NOMO-1 (cell line): ENCODE measurements at regions not wholly inside any gene's neighbourhood (a gene's known extent, or its start where the extent isn't known, plus 50 kb on each side); places are given as distances from the start of the nearest gene placed in this dataset.
"Not testable (repeated sequence)": the region's sequence is repeated elsewhere in the genome, so short reads cannot be mapped to it uniquely, and the experiment has no call there.

Experiments used
- DNase-seq, 2 experiments: peaks; one replicate each; lab custom pipeline; 2025; ENCODE audit not compliant: unreplicated experiment in 2 of 2; lab: John Stamatoyannopoulos, UW

DNA sequence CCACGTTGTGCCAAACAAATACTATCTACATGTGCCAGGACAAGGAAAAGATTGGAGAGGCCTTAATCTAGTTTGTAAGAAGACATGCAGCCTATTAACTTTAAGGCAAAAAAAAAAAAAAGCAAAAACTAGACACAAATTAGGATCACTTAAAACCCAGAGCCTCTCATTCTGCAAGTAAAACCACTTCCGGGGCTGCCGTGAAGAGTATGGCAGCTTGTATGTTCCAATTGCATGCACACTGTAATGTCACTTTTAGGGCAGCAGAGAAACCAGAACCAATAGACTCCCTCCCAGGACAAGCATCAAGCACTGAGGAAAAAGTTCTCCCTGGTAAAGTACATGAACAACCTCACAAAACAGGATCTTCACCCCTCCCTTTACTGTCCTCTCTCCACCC lies 70.6 kb downstream of the RSL24D1 start:
- no peak for DNase-seq

- no peak for DNase-seq
These were observed 72.1 kb downstream of the RSL24D1 start for GRCh38 chr15:55124616-55125015.

GRCh38 chr15:55118344-55118870 lies 78.3 kb downstream of the RSL24D1 start:
- DNase-seq: no peak

- no peak for DNase-seq
These were observed 80.1 kb downstream of the RSL24D1 start for GRCh38 chr15:55116636-55117035.

DNA sequence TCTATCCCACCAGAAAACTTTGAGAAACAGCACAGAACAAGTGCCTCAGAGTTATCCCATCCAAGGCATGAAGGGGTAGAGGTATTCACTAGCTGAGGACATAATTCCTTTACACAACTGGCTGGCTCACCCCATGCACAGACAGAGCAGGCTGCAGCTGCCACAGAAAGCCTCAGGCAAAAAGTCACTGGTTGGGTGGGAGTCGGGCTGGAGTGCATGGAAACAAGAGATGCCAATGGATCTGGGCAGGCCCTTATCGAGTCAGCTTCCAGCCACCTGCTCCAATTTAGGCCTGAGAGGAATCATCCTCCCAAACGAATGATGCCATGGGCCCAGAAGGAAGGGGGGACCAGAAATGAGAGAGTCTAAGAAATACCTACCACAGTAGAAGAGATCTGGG lies 83.0 kb downstream of the RSL24D1 start:
- no peak for DNase-seq

- DNase-seq: no peak
These were observed 84.0 kb downstream of the RSL24D1 start for GRCh38 chr15:55112706-55113105.

DNA sequence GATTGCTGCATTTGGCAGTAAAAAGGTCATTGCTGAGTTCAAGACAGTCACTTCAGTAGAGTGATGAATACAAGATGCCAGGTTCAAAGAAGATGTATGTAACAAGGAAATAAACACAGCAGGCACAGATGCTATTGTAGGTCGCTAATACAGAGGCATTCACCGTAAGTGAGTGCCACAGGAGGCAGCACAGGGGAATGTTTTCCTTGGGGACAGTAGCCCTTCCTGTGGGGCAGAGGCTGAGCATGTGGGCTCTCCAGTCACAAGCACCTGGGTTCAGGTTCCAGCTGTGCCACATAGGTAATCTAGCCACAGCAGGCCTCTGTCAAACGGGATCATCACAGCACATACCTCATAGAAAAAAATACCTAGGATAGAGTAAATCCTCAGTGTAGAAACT lies 86.3 kb downstream of the RSL24D1 start:
- DNase-seq: no peak

- DNase-seq: peak; percentile 60 to 71
These were observed 87.8 kb downstream of the RSL24D1 start for GRCh38 chr15:55108858-55109518.

DNA sequence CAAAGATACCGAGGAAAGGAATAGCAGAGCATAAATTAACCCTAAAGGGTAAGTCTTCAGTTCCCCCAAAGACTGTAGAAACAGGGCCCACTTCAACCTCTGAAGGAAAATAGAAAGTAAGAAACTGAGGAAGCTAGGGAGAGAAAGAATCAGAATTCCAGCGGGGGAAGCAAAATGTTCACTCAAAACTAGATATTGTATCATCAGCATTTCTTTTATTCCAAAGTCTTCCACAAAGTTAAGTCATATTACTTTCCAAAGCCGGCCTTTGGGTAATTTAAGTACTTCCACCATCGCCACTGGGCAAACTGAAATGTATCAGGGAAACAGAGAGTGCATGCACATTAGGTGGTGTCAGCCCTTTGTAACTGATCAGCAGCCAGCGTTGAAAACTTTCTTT lies 88.3 kb downstream of the RSL24D1 start:
- DNase-seq: no peak

DNA sequence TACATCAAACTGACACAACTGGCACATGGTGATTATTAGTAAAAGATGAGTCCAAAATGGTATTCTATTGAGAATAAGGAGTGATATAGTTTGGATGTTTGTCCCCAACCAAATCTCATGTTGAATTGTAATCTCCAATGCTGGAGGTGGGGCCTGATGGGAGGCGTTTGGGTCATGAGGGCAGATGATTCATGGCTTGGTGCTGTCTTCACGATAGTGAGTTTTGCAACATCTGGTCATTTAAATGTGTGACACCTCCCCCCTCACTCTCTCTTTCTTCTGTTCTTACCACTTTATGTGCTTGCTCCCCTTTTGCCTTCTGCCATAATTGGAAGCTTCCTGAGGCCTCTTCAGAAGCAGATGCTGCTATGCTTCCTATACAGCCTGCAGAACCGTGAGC lies 90.6 kb downstream of the RSL24D1 start:
- no peak for DNase-seq

DNA sequence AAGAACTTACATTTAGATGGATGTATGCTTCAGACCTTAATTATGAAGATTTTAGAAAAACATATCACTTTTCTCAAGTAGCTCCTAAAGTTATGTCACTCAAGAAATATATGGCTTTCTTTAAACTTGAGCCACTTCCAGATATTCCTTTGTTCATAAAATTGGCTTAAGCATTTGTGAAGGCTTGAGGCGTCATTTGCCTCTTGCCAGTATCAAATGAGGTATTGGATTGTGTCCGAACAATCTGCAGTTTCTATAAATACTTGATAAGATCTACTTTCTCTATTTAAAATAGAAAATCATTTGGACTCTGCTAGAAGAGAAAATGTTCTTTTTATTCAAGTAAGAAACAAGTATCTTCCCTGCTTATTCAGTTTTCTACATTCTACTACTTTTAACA lies 102.6 kb downstream of the RSL24D1 start:
- no peak for DNase-seq

GRCh38 chr15:55088207-55088606 lies 108.5 kb downstream of the RSL24D1 start:
- DNase-seq: no peak

- DNase-seq: no peak
These were observed 112.1 kb downstream of the RSL24D1 start for GRCh38 chr15:55084673-55085072.

DNA sequence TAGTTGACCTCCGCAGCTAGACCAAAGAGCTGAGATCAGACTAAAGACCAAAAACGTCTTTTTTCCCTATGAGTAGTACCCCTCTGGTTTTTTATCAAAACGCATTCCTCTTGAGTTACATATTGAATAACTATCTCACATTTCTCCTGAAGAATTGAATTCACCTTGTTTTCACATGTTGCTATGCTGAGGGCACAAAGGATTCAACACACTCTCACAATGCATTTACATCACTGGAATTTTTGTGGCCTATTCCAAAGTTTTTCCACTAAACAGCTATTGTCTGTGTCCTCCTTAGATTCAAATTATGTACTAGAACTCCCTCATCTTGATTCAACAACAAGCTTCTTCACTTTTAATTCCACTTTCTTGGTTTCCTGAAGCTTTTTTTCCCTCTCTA lies 112.5 kb downstream of the RSL24D1 start:
- no peak for DNase-seq

- DNase-seq: not testable (repeated sequence)
These were observed 119.7 kb downstream of the RSL24D1 start for GRCh38 chr15:55077052-55077451.

- DNase-seq: no peak
These were observed 122.3 kb downstream of the RSL24D1 start for GRCh38 chr15:55074431-55074830.

GRCh38 chr15:55063970-55064369 lies 132.8 kb downstream of the RSL24D1 start:
- not testable (repeated sequence) for DNase-seq

DNA sequence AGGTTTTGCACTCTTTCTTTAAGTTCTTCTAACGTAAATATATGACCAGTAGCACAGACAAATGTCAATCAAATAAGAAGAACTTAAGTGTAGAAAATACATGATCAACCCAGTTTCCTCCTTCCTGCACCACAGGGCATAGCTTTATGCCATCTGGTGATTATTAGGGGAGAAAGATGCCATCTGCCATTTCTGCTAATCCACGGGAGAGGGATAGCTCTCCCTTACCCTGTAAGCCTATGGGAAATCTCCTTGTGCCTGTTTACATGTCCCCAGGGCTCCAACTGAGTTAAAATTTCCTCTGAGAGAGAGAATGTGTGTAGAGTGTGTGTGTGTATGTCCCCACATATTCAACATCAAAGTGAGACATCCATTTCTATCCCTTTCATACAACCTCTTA lies 135.9 kb downstream of the RSL24D1 start:
- no peak for DNase-seq

DNA sequence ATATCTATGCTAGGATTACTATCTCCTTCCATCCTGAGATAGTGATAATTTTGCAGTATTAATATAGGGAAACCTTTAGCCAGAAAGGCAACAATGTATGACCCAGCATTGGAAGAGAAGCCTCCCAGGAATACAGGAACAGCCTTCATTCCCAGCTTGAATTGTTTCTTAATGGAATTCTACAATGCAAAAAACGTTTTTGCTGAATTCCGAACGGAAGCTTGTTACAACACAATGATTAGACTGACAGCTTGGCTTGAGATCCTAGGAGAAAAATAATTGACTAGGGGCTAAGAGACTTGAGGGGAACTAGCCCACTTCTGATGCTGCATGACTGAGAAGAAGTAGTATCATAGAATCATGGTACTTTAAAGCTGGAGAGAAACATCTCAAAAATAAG lies 140.2 kb downstream of the RSL24D1 start:
- no peak for DNase-seq

DNA sequence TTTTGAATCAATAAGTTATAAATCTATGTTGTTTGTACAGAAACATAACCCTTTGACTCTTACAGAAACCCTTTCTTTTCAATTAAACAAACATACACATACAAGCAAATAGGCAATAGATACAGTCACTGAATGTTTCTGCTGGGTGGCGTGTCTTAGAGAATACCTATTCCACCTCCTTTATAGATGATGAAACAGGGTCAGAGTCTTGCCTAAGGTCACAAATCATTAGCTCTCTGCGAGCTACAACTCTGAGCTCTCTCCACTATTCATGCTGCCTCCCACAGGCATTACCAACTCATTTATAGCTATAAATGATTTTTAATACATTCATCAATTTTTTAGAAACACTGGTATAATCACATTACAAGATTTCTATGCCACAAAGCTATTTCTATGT lies 152.6 kb downstream of the RSL24D1 start:
- no peak for DNase-seq

DNA sequence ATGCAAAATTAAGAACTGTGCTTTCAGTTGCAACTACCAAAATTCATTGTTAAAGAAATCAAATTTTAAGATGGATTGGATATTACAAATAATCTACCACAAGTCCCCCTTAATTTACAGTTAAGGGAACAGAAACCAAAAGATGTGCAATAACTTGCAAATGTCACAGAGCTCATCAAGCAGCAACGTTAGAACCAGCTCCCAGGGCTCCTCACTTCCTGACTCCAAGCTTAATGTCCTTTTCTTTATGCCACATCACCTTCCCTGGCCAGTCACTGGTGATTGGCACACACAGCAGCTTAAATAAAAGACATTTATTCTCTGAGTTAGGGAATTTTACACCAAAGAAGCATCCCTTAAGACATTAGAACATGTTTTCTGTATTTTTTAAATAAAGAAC lies 159.7 kb downstream of the RSL24D1 start:
- peak; percentile 66 to 86 for DNase-seq

GRCh38 chr15:55035749-55036148 lies 161.0 kb downstream of the RSL24D1 start:
- DNase-seq: no peak

DNA sequence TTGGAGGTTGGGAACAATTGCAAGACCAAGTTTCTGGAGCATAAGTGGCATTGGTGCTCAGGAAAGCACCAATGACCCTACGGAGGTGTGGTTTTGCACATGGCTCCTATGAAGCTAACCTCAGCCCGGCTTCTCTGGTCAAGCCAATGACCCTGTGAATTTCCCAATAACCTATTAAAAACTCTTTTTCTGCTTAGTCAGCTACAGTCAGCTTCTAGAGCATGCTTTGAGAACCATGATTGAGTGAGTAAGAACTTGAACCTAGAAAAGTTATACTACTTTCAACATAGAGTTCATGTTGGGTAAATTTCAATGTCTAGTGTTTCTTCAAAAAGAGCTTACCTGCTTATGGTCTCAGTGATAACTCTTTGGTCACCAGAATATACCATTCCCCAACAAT lies 163.2 kb downstream of the RSL24D1 start:
- DNase-seq: no peak
